Activated CD4-positive, alpha-beta T cell treated with anti-CD3 and anti-CD28 coated beads, Interleukin-10, Interleukin-2, amounts not matched to agents 100 ng/mL and 50 ng/mL, durations not matched to agents 16 hours and 8 hours (primary cell): ENCODE measurements at regions not wholly inside any gene's neighbourhood (a gene's known extent, or its start where the extent isn't known, plus 50 kb on each side); places are given as distances from the start of the nearest gene placed in this dataset.

Experiments
- DNase-seq: peaks from one replicate; pipeline ENCODE4 v3.0.0-alpha.2; 2020

DNA sequence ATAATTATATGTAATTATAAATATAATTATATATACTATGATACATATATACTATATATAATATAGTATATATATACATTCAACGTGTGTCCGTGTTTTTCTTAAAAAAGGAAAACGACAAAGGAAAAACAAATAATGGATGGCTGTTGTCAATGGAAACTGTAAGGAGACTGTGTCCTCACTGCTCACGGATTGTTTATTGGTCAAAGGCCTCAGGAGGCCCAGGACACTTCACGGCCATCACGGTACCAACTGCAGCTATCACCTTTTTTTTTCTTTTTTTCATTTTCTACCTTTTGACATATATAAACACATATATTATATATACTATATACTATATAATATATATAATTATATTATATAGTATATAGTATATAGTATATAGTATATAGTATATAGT is 113.4 kb downstream of the SPTSSA start:
- DNase-seq: no peak

GRCh38 chr14:34347683-34348082 is 114.4 kb downstream of the SPTSSA start:
- no peak for DNase-seq

DNA sequence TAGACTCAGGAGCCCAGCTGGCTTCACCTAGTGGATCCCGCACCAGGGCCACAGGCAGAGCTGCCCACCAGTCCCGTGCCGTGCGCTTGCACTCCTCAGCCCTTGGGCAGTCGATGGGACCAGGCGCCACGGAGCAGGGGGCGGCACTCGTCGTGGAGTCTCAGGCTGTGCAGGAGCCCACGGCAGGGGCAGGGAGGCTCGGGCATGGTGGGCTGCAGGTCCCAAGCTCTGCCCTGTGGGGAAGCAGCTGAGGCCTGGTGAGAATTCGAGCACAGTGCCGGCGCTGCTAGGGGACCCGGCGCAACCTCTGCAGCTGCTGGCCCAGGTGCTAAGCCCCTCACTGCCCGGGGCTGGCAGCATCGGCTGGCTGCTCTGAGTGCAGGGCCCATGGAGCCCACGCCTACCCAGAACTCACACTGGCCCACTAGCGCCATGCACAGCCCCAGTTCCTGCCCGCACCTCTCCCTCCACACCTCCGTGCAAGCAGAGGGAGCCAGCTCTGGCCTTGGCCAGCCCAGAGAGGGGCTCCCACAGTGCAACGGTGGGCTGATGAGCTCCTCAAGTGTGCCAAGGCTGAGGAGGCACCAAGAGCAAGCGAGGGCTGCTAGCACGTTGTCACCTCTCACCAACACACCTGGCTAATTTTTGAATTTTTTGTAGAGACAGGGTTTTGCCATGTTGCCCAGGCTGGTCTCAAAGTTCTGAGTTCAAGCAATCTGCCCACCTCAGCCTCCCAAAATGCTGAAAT is 116.1 kb downstream of the SPTSSA start:
- DNase-seq: no peak

DNA sequence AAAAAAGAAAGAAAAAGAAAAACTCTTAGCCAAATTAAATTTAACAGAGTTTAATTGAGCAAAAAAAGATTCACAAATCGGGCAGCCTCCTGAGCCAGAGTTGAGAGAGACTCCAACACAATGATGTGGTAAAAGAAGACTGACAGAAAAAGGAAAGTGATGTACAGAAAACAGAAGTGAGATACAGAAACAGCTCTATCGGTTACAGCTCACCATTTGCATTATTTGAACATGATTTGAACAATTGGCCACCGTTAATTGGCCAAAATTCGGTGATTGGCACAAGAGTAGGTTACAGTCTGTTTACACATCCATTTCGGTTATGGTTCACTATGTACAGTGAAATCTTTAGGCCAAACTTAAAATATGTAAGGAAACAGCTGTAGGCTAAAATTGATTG is 117.7 kb downstream of the SPTSSA start:
- DNase-seq: no peak

DNA sequence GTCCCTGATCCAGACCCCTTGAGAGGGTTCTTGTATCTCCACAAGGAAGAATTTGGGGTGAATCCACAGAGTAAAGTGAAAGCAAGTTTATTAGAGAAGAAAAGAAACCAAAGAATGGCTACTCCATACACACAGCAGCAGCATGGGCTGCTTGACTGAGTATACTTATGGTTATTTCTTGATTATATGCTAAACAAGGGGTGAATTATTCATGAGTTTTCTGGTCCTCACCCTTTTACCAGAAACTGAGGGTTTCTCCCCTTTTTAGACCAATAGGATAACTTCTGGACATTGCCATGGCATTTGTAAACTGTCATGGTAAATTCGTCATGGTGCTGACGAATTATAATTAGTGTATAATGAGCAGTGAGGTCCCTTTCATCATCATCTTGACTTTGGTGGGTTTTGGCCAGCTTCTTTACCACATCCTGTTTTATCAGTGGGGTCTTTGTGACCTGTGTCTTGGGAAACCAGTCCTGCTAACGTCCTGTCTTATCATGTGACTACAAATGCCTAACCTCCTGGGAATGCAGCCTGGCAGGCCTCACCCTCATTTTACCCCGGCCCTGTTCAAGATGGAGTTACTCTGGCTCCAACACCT is 121.9 kb downstream of the SPTSSA start:
- no peak for DNase-seq

DNA sequence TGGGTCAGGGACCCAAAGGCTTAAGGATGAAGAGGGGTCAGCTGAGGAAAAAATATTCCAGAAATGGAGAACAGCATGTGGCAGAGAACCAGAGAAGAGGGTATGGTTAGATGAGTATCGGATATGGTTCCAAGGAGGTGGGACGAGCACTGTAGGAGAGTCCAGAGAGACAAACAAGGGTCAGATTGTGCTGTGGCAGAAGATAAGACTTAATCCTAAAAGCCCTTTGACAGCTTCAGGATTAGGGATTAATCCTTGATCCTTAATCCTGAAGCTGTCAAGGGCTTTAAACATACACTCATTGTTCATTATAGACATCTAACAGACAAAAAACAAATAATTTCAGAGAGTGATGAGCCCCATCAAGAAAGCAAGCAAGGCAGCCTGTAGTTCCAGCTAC is 124.0 kb downstream of the SPTSSA start:
- no peak for DNase-seq

DNA sequence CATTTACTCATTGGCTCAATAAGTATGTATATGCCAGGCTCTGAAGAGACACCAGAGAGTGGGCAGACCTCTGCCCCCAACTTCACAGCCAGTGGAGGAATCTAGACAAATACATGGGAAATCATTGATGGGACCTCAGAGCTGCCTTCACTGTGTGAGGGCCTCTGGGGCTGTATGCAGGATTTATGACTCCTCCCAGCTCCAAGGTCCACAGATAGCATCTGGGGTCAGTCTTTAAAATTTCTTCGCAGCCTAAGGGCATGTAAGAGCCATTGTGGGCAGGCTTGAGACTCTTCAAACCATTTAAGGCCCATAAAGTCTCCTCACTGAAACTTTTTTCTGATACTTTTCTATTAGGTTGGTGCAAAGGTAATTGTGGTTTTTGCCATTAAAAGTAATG is 125.5 kb downstream of the SPTSSA start:
- no peak for DNase-seq

GRCh38 chr14:34335968-34336367 is 126.1 kb downstream of the SPTSSA start:
- DNase-seq: no peak

DNA sequence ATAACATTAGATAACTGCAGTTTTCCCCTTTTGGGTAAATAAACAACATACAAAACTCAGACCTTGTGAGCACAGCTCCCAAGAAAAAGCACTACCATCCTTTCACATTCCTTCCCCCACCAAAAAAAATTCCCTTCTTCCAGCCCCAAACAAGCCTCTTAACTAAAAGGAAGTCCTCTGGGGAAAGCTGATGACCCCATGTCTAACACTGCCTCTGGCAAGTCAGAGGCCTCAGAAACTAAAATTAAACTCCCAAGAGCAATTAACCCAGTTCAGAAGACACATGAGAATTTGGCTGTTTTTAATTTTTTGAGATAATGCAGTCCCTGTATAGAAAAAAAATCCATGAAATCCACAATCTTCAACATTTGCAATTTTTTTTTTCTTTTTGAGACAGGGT is 127.7 kb downstream of the SPTSSA start:
- DNase-seq: no peak

GRCh38 chr14:34331728-34332623 is 130.1 kb downstream of the SPTSSA start:
- peak; percentile 66 for DNase-seq

DNA sequence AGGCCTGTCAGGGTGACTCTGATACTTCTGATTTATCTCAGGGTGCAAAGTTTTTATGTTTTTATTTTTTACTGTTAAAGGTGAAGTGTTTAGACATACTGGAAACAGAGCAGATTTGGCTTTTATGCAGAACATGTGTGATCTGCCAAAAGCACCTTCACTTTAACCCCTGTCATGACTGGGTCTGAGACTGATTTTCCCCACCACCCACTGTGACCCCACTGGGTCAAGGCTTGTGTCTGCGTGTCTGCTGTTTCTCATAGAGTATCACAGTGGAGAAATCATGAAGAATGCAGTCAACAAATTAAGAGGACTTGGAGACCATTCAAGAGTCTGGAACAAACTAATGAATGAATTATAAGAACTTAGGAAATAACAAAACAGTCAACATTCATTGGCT is 131.2 kb downstream of the SPTSSA start:
- DNase-seq: no peak

DNA sequence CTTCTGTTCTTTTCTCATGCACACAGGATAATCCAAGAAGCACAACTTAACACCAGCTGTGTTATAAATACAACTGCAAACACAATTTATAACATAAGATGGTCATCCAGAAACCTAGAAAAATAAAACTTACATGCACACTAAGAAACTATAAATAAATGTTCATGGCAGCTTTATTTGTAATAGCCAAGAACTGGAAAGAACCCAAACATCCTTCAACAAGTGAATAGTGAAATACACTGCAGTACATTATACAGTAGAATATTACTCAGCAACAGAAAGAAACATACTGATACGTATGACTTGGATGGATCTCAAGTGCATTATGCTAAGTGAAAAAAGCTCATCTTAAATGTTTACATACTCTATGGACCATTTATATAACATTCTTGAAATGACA is 132.7 kb downstream of the SPTSSA start:
- no peak for DNase-seq

DNA sequence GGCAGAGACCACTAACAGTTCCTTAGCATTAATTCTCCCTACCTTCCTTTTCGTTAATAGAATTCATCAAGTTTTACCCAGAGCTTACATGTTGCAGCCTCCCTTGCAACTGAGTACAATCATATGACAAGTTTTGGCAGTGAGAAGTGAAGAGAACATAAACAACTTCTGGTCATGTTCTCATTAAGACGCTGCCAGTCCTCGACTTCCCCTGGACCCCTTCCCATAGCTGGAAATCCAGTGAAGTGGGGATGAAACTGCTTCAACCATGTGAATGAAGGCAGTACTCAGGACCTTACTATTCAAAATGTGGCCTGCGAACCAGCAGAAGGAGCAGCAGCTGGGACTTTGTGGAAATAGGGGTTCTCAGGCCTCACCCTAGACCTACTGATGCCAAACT is 133.9 kb downstream of the SPTSSA start:
- DNase-seq: no peak

DNA sequence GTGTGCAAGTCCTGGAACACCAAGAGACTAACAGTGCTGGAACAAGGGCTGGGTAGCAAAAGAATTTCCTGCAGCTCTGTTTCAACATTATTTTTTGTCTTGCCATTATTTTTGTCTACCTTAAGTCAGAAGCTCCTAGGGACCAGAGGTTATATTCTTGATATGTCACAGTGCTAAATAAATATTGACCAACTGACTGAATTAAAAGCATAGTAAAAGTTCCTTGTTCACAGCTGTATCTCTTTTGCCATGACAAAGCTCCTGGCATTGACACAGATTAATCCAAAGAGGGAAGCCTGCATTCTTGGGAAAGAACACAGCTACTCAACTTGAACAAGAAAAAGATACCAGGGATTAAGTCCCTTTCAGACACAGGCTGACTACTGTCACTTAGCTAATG is 136.5 kb downstream of the SPTSSA start:
- no peak for DNase-seq

- peak; percentile 48 for DNase-seq
These were observed 137.7 kb downstream of the SPTSSA start for GRCh38 chr14:34324363-34324795.

- peak; percentile 77 for DNase-seq
These were observed 139.1 kb downstream of the SPTSSA start for GRCh38 chr14:34322940-34323418.

GRCh38 chr14:34319140-34319539 is 142.9 kb downstream of the SPTSSA start:
- no peak for DNase-seq

- no peak for DNase-seq
These were observed 144.0 kb downstream of the SPTSSA start for GRCh38 chr14:34318014-34318413.

DNA sequence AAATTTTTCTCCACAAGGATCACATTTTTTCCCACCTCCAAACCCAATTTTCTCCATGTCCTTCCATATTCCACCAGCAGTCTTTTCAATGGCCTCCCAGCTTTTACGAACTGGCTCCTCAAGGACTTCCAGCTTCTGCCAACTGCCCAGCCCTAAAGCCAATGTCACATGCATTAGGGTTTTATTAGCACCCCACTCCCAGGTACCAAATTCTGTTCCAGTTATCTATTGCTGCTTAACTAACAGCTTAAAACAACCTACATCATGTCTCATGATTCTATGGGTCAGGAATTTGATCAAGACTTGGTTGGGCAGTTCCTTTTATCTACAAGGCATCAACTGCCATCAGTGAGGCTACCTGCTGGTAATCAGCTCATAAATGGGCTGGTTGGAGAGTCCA is 151.3 kb downstream of the SPTSSA start:
- no peak for DNase-seq

GRCh38 chr14:34303811-34304210 is 158.2 kb downstream of the SPTSSA start:
- DNase-seq: no peak

DNA sequence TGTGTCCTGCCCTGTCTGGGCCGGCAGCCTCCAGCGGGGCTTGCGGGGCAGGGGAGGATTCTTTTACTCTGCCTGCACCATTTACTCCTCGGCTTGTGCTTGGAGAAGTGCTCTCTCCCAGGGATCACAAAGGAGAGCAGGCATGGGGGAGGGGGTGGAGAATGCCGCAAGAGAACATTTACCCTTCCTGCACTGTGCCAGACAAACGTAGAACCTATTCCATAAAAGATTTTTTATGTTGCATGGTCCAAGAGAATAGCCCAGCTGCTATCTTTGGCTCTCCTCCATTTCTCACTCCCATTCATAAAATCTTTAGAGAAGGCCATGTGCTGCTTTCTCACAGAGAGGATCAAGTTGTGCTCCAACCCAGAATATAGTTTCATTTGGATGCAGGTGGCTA is 159.4 kb downstream of the SPTSSA start:
- no peak for DNase-seq

DNA sequence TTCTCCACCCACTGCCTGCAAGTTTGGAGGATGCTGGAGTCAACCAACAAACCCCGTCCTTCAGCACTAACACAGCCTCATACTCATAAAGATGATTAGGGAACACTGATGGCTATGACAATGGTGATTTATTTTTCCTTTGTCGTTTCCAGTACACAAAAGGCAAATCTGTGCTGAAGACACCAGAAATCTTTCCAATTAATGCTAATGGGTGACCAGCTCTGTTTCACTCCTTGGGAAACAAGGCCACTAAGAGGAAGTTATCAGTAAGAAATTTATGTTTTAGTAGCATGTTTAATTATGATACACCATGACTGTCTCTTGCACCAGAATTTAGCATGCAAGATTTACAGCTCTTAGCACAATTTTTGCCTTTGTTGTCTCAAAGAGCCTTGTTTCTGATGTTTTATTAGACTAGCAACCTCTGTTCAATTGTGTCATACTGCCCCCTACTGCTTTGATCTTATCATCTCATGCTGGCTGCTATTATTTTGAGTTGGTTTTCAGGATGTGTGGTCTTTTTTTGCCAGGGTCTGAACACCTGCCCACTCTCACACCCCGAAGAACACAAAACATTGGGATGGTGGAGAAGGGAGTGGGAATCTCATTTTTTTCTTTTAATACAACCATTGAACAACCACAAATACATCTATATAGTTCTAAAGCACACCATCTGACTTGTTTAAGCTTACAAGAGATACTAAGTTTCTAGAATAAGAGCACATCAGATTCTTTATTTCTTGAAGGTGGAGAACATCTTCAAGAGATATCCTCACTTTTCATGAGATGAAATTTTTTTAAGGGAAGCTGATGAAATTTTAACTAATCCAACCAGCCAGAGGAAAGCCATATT is 160.9 kb downstream of the SPTSSA start:
- peak; percentile 56 for DNase-seq

DNA sequence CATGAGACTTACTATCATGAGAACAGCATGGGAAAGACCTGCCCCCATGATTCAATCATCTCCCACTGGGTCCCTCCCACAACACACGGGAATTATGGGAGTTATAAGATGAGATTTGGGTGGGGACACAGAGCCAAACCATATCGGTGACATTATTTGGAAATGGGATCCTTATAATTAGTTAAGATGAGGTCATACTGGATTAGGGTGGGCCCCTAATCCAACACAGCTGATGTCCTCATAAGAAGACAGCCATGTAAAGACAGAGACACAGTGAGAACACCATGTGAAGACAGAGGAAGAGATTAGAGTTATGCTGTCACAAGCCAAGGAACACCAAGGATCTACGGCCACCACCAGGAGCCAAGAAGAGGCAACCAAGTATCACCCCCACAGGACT is 161.7 kb downstream of the SPTSSA start:
- DNase-seq: no peak
